ENCODE measurements at regions not wholly inside any gene's neighbourhood (a gene's known extent, or its start where the extent isn't known, plus 50 kb on each side); places are given as distances from the start of the nearest gene placed in this dataset.
"Not testable (repeated sequence)": the region's sequence is repeated elsewhere in the genome, so short reads cannot be mapped to it uniquely, and the experiment has no call there.

GRCh38 chr9:96130970-96131369 lies 171.0 kb downstream of the HSD17B3 start:
- DNase-seq, result no peak

GRCh38 chr9:96129747-96130146 lies 172.2 kb downstream of the HSD17B3 start:
- DNase-seq, result peak in 1 of 2 donors; percentile 18

GRCh38 chr9:96128880-96129279 lies 173.1 kb downstream of the HSD17B3 start:
- DNase-seq, result no peak

GRCh38 chr9:96126321-96126881 lies 175.6 kb downstream of the HSD17B3 start:
- DNase-seq, result no peak

GRCh38 chr9:96125624-96126023 lies 176.4 kb downstream of the HSD17B3 start:
- no peak for DNase-seq

- DNase-seq, result no peak
Observed at GRCh38 chr9:96122751-96123150, 179.2 kb downstream of the HSD17B3 start.

- DNase-seq, result no peak
Observed at GRCh38 chr9:96122282-96122681, 179.7 kb downstream of the HSD17B3 start.

- DNase-seq, result no peak
Observed at GRCh38 chr9:96121136-96121535, 180.8 kb downstream of the HSD17B3 start.

GRCh38 chr9:96117398-96118080 lies 184.4 kb downstream of the HSD17B3 start:
- DNase-seq, result no peak

GRCh38 chr9:96116275-96117064 lies 185.5 kb downstream of the HSD17B3 start:
- peak; percentile 93 to 99 for DNase-seq

GRCh38 chr9:96115836-96116235 lies 186.1 kb downstream of the HSD17B3 start:
- no peak for DNase-seq

- DNase-seq, result peak in 1 of 2 donors; percentile 11
Observed at GRCh38 chr9:96113032-96113431, 188.9 kb downstream of the HSD17B3 start.

- no peak for DNase-seq
Observed at GRCh38 chr9:96109680-96110351, 192.2 kb downstream of the HSD17B3 start.

- no peak for DNase-seq
Observed at GRCh38 chr9:96108691-96109380, 193.1 kb downstream of the HSD17B3 start.

GRCh38 chr9:96107436-96107835 lies 194.5 kb downstream of the HSD17B3 start:
- no peak for DNase-seq

- no peak for DNase-seq
Observed at GRCh38 chr9:96100385-96101300, 201.3 kb downstream of the HSD17B3 start.

GRCh38 chr9:96090630-96091029 lies 211.3 kb downstream of the HSD17B3 start:
- DNase-seq, result not testable (repeated sequence)

- DNase-seq, result no peak
Observed at GRCh38 chr9:96089452-96090085, 212.4 kb downstream of the HSD17B3 start.

GRCh38 chr9:96088510-96088909 lies 213.0 kb downstream of the ERCC6L2 start:
- no peak for DNase-seq

GRCh38 chr9:96087669-96088299 lies 212.3 kb downstream of the ERCC6L2 start:
- DNase-seq, result no peak

Data from hippocampal formation (tissue), 2 donors.